Muscle of leg (tissue), 3 donors: ENCODE measurements at regions not wholly inside any gene's neighbourhood (a gene's known extent, or its start where the extent isn't known, plus 50 kb on each side); places are given as distances from the start of the nearest gene placed in this dataset.

ENCODE experiments used
- DNase-seq: peaks from one replicate; pipeline ENCODE4 v3.0.0; 2013
- H3K27ac ChIP-seq: one replicate; pipeline ENCODE4 v1.5.1; 2013; ENCODE audit warnings: mild to moderate bottlenecking, low read length, control low read depth
- H3K27me3 ChIP-seq: one replicate; pipeline ENCODE4 v1.6.1; 2013; ENCODE audit warnings: low read length; ENCODE audit not compliant: control insufficient read depth, insufficient read depth
- H3K36me3 ChIP-seq: one replicate; pipeline ENCODE4 v1.6.1; 2013; ENCODE audit warnings: low read length; ENCODE audit not compliant: control insufficient read depth, insufficient read depth
- H3K4me1 ChIP-seq: one replicate; pipeline ENCODE4 v1.6.1; 2013; ENCODE audit warnings: low read length; ENCODE audit not compliant: control insufficient read depth, insufficient read depth
- H3K4me3 ChIP-seq: one replicate; pipeline ENCODE4 v1.5.1; 2013; ENCODE audit warnings: low read length, control low read depth
- H3K9me3 ChIP-seq: replicated peaks from 2 replicates; pipeline ENCODE4 v1.6.1; 2013; ENCODE audit warnings: low read depth, low read length; ENCODE audit not compliant: control insufficient read depth
- WGBS: methylation state at CpG from one replicate; pipeline ENCODE4 v1.1.5; 2013; ENCODE audit warnings: missing lambda C conversion rate; ENCODE audit not compliant: insufficient coverage; 5-methylcytosine and 5-hydroxymethylcytosine counted together

GRCh38 chr13:31512331-31512730 is 227.0 kb upstream of the RXFP2 start:
- Histone ChIP-seq H3K27me3 (no peaks in the 10 kb centered on the region), H3K4me1 (no peaks in the 10 kb centered on the region), H3K36me3 (no peaks in the 10 kb centered on the region), H3K4me3 (no peak overlapping the region), H3K9me3 (no peaks in the 10 kb centered on the region), H3K27ac (no peak overlapping the region)
- WGBS: 20% methylated on average over 1 of the region's 3 CpGs
- no peak for DNase-seq

- no peak overlapping the region for H3K27ac ChIP-seq
- no peaks in the 10 kb centered on the region for H3K36me3 ChIP-seq
- H3K9me3 ChIP-seq: no peaks in the 10 kb centered on the region
- no peak for DNase-seq
- WGBS: no CpG with 5 or more reads among the region's 1 CpG
- H3K4me1 ChIP-seq: peaks cover 8% of the 10 kb centered on the region
- no peak overlapping the region for H3K4me3 ChIP-seq
- no peaks in the 10 kb centered on the region for H3K27me3 ChIP-seq
These were observed 224.4 kb upstream of the RXFP2 start for GRCh38 chr13:31514932-31515331.

DNA sequence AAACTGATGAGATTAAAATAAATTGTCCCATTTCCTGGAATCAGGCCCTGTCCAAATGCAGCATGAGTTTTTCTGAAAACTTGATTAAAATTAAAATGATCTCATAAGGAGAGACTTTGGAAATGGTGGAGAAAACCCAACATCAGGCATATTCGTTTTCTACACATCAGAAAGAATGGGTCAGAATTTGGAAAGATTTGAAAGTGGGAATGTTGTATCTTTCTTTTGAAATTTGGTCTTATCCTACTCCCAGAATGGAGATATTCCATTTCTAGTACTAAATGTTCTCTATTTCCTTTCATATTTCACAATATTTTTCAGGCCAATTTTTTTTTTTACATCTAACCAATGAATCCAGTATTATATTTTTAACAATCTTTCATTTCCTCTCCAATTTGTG is 223.9 kb upstream of the RXFP2 start:
- Histone ChIP-seq H3K4me3 (no peak overlapping the region), H3K36me3 (no peaks in the 10 kb centered on the region), H3K27me3 (no peaks in the 10 kb centered on the region), H3K27ac (no peak overlapping the region), H3K4me1 (peaks cover 8% of the 10 kb centered on the region), H3K9me3 (no peaks in the 10 kb centered on the region)
- DNase-seq: peak; percentile 22
- WGBS: no CpG with 5 or more reads among the region's 1 CpG

- Histone ChIP-seq H3K36me3 (no peaks in the 10 kb centered on the region), H3K9me3 (no peaks in the 10 kb centered on the region), H3K4me3 (no peak overlapping the region), H3K27ac (no peak overlapping the region), H3K4me1 (peaks cover 19% of the 10 kb centered on the region), H3K27me3 (no peaks in the 10 kb centered on the region)
- no peak for DNase-seq
- WGBS: no CpG with 5 or more reads among the region's 3 CpGs
These were observed 221.7 kb upstream of the RXFP2 start for GRCh38 chr13:31517599-31517998.

DNA sequence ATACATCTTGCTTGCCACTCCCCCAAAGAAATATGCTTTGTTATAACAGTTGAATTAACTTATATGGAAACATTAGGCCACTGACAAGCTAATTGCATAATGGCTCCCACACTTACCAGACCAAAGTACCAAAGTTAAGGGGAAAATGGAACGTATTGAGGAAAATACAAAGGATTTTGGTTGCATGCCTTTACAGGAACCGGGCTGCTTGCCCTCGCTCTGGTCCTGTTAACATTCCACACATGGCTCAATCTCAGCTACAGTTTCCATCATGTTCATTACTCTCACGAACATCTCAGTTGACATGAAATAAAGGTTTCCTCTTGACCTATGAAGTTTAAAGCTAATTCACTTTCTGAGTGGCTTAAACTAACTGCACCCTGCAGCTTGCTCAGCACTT is 220.7 kb upstream of the RXFP2 start:
- Histone ChIP-seq H3K27ac (no peak overlapping the region), H3K36me3 (no peaks in the 10 kb centered on the region), H3K4me1 (peaks cover 21% of the 10 kb centered on the region), H3K4me3 (no peak overlapping the region), H3K27me3 (no peaks in the 10 kb centered on the region), H3K9me3 (no peaks in the 10 kb centered on the region)
- DNase-seq: no peak
- WGBS: 20% methylated on average over 1 of the region's 4 CpGs

- peaks cover 21% of the 10 kb centered on the region for H3K4me1 ChIP-seq
- H3K27me3 ChIP-seq: no peaks in the 10 kb centered on the region
- H3K9me3 ChIP-seq: no peaks in the 10 kb centered on the region
- no peaks in the 10 kb centered on the region for H3K36me3 ChIP-seq
- no peak overlapping the region for H3K4me3 ChIP-seq
- H3K27ac ChIP-seq: peak overlapping the region; percentile 30
- DNase-seq: no peak
These were observed 217.9 kb upstream of the RXFP2 start for GRCh38 chr13:31521435-31521834.

DNA sequence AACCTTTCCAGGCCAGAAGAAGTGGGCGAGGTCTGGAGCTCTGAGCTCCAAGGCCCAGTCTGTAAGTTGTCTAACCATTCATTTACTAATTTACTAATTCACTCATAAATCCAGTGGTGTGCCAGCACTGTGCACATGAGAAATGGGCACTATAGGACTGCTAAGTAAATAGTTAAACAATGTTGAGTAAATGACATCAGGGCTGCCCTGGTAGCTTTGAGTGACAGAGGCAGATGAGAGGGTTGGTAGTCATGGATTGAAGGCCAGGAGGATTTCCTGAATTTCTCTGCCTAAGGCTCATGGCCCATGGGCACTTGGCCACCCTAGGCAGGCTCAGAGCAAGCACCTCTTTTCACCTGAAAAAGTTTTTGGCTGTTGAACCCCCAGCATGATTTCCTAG is 216.9 kb upstream of the RXFP2 start:
- WGBS: no CpG with 5 or more reads among the region's 1 CpG
- DNase-seq: peak; percentile 38

DNA sequence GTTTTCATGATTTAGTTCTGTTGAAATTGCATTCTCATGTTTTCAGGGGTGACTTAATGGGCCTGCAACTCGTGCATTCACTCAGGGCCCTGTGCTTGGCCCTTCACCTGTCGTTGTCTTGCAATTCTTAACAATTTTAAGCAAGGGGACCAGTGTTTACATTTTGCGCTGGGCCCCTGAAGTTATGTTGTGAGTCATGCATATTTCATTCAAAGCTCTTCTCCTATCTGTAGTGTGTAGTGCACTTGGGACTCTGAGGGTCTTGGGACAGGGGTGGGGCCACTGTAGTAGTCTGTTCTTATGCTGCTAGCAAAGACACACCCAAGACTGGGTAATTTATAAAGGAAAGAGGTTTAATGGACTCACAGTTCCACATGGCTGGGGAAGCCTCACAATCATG is 211.2 kb upstream of the RXFP2 start:
- WGBS: no CpG with 5 or more reads among the region's 3 CpGs
- DNase-seq: no peak
- no peak overlapping the region for H3K4me3 ChIP-seq
- no peaks in the 10 kb centered on the region for H3K27me3 ChIP-seq
- H3K4me1 ChIP-seq: no peaks in the 10 kb centered on the region
- no peaks in the 10 kb centered on the region for H3K36me3 ChIP-seq
- no peaks in the 10 kb centered on the region for H3K9me3 ChIP-seq
- H3K27ac ChIP-seq: no peak overlapping the region

More for the DNA sequence above, 216.9 kb upstream of the RXFP2 start:
- no peak overlapping the region for H3K4me3 ChIP-seq
- no peaks in the 10 kb centered on the region for H3K36me3 ChIP-seq
- peak overlapping the region; percentile 69 for H3K27ac ChIP-seq
- no peaks in the 10 kb centered on the region for H3K9me3 ChIP-seq
- H3K4me1 ChIP-seq: peaks cover 21% of the 10 kb centered on the region
- H3K27me3 ChIP-seq: no peaks in the 10 kb centered on the region

DNA sequence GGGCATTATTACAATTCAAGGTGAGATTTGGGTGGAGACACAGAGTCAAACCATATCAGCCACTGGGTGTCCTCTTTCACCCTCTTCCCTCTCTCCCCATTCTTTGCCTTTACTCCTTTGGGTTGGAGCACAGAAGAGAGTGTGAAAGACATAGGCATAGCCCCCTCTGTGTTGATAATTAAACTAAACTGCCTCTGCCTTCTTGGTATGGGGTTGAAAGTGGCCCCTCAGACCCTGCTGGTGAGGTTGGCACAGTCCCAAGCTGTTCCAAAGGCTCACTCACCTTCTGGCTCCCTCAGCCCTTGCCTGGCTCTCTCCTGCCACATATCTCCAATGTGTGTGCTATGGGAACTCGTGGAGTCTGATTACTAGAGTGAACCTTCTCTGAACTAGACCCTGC is 210.6 kb upstream of the RXFP2 start:
- Histone ChIP-seq H3K27ac (no peak overlapping the region), H3K27me3 (no peaks in the 10 kb centered on the region), H3K36me3 (no peaks in the 10 kb centered on the region), H3K4me1 (no peaks in the 10 kb centered on the region), H3K9me3 (no peaks in the 10 kb centered on the region), H3K4me3 (no peak overlapping the region)
- WGBS: no CpG with 5 or more reads among the region's 1 CpG
- no peak for DNase-seq

- 48% methylated on average over 2 of the region's 4 CpGs for WGBS
- Histone ChIP-seq H3K36me3 (no peaks in the 10 kb centered on the region), H3K4me3 (no peak overlapping the region), H3K27me3 (no peaks in the 10 kb centered on the region), H3K9me3 (no peaks in the 10 kb centered on the region), H3K4me1 (no peaks in the 10 kb centered on the region), H3K27ac (no peak overlapping the region)
- no peak for DNase-seq
These were observed 208.4 kb upstream of the RXFP2 start for GRCh38 chr13:31530922-31531321.

DNA sequence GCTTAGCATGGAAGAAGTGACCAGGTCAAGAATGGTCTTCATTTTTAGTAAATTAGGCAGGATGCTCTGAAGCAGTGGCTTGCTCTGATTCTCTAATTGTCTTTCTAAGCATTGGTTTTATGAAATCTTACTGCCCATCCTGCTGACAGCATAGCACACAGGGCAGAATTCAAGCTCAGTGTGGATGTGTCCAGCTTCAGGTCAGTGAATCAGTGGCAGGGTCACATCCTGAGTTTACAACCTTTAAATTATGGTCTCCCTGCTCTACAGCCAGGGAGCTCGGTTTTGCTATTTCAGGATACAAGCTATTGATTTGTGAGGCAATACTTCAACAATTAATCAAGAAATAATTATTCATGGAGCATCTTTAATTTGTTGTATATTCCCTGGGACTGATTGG is 202.3 kb upstream of the RXFP2 start:
- no CpG with 5 or more reads among the region's 1 CpG for WGBS
- H3K27ac ChIP-seq: no peak overlapping the region
- no peaks in the 10 kb centered on the region for H3K9me3 ChIP-seq
- DNase-seq: no peak
- no peaks in the 10 kb centered on the region for H3K36me3 ChIP-seq
- H3K4me3 ChIP-seq: no peak overlapping the region
- H3K4me1 ChIP-seq: peaks cover 2% of the 10 kb centered on the region
- no peaks in the 10 kb centered on the region for H3K27me3 ChIP-seq
